Naive B cell (primary cell): ENCODE measurements at regions not wholly inside any gene's neighbourhood (a gene's known extent, or its start where the extent isn't known, plus 50 kb on each side); places are given as distances from the start of the nearest gene placed in this dataset.

Experiments used
- ATAC-seq, 2 donors: fragments of 150-1000 bp; cut with Tn5 transposase; 2 replicates each; pipeline ENCODE4 v1.10.0; 2021; ENCODE audit warnings: low read depth in 2 of 2, mild to moderate bottlenecking in 2 of 2, moderate library complexity in 2 of 2
- DNase-seq: peaks from one replicate; pipeline ENCODE4 v3.0.0; 2022
- H3K27ac Mint-ChIP-seq, 6 donors: one replicate each; pipeline ENCODE4 v1.8.0; 2020 to 2022; ENCODE audit warnings: mild to moderate bottlenecking in 6 of 6, mixed read lengths in 6 of 6, moderate library complexity in 5 of 6, inconsistent platforms in 2 of 6
- H3K27me3 Mint-ChIP-seq, 3 donors: one replicate each; pipeline ENCODE4 v1.8.0; 2021 to 2022; ENCODE audit warnings: mixed read lengths in 3 of 3, mild to moderate bottlenecking in 1 of 3
- H3K36me3 Mint-ChIP-seq, 2 donors: one replicate each; pipeline ENCODE4 v1.8.0; 2020 to 2022; ENCODE audit warnings: mixed read lengths in 2 of 2, inconsistent platforms in 1 of 2, mild to moderate bottlenecking in 1 of 2
- H3K4me1 Mint-ChIP-seq, 3 donors: one replicate each; pipeline ENCODE4 v1.8.0; 2020 to 2022; ENCODE audit warnings: mixed read lengths in 3 of 3, inconsistent platforms in 1 of 3, mild to moderate bottlenecking in 1 of 3, moderate library complexity in 1 of 3
- H3K4me3 Mint-ChIP-seq, 8 donors: one replicate each; pipeline ENCODE4 v1.8.0; 2020 to 2022; ENCODE audit warnings: mild to moderate bottlenecking in 8 of 8, mixed read lengths in 8 of 8, moderate library complexity in 8 of 8, inconsistent platforms in 2 of 8
- H3K9me3 Mint-ChIP-seq, 7 donors: one replicate each; pipeline ENCODE4 v1.8.0; 2020 to 2022; ENCODE audit warnings: mixed read lengths in 7 of 7, mild to moderate bottlenecking in 5 of 7, inconsistent platforms in 2 of 7, moderate library complexity in 1 of 7

DNA sequence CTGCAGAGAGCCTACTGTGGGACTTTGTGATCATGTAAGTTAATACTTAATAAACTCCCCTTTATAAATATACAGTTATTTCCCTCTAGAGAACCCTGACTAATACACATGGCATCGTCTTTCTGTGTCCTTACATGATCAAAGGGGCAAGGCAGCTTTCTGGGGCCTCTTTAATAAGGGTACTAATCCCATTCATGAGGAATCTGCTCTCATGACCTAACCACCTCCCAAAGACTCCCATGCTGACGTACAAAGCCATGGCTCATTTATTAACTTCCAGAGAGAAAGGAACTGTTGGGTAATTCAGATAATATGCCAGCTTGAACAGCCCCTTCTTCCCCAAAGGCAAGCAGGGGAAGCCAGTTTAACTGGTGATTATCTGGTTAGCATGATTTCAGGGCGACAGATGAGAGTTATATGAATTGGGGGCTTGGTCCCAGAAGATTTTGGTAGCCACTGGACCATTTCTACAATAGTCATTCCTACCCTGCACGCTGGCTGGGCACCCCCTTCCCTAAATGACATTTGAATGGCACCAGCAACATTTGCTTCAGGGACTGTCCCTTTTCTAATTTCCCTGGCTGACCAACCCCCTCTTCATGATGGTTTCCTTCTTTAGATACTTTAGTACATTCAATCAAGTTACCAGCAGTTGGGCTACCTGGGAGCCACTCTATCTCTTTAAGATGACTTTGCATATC lies 83.6 kb upstream of the C3orf80 start:
- Mint-ChIP-seq H3K4me1 (peaks cover 0 to 1% (median 1%) of the 10 kb centered on the region in 3 donors), H3K36me3 (peaks cover 7 to 16% of the 10 kb centered on the region in 2 donors), H3K27me3 (no peaks in the 10 kb centered on the region), H3K4me3 (no peak overlapping the region), H3K9me3 (peaks cover 7 to 13% (median 10%) of the 10 kb centered on the region in 7 donors), H3K27ac (peak overlapping the region in 2 of 6 donors; percentile 24 to 63)
- no peak for ATAC-seq
- DNase-seq: no peak

GRCh38 chr3:160143482-160143881 lies 81.7 kb upstream of the C3orf80 start:
- no peaks in the 10 kb centered on the region for H3K4me1 Mint-ChIP-seq
- peaks cover 7 to 16% of the 10 kb centered on the region in 2 donors for H3K36me3 Mint-ChIP-seq
- no peak overlapping the region for H3K4me3 Mint-ChIP-seq
- ATAC-seq (no peak), DNase-seq (no peak)
- peaks cover 7 to 17% (median 11%) of the 10 kb centered on the region in 7 donors for H3K9me3 Mint-ChIP-seq
- peaks cover 0 to 6% (median 4%) of the 10 kb centered on the region in 3 donors for H3K27me3 Mint-ChIP-seq
- peak overlapping the region in 1 of 6 donors; percentile 42 for H3K27ac Mint-ChIP-seq

GRCh38 chr3:160150066-160150465 lies 75.2 kb upstream of the C3orf80 start:
- Mint-ChIP-seq H3K4me3 (no peak overlapping the region), H3K4me1 (no peaks in the 10 kb centered on the region), H3K9me3 (peaks cover 0 to 5% (median 0%) of the 10 kb centered on the region in 7 donors), H3K27ac (no peak overlapping the region), H3K36me3 (no peaks in the 10 kb centered on the region), H3K27me3 (peaks cover 0 to 6% (median 4%) of the 10 kb centered on the region in 3 donors)
- no peak for ATAC-seq
- DNase-seq: no peak

- no peaks in the 10 kb centered on the region for H3K36me3 Mint-ChIP-seq
- ATAC-seq: no peak
These were observed 74.7 kb upstream of the C3orf80 start for GRCh38 chr3:160150525-160150924.

DNA sequence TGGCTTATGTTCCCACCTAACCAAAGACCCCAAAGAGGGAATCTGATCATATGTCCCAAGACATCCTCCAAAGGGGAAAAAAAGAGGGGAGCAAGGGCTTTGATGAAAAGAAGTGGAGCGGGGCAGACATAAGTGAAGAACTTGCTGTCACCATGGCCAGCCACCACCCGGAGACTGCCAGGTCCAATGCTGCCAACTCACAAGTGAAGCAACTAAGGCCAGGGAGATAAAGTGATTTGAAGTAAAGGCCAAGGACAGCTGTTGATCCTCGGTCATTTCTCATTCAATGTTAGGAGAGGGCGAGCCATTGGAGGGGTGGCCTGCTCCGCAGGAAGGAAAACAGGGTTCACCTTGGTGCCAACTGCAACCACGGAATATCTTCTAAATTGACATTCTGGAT lies 72.6 kb upstream of the C3orf80 start:
- DNase-seq (no peak), ATAC-seq (no peak)
- no peaks in the 10 kb centered on the region for H3K36me3 Mint-ChIP-seq
- H3K27ac Mint-ChIP-seq: no peak overlapping the region
- H3K9me3 Mint-ChIP-seq: peaks cover 0 to under 1% (median 0%) of the 10 kb centered on the region in 7 donors
- no peak overlapping the region for H3K4me3 Mint-ChIP-seq
- no peaks in the 10 kb centered on the region for H3K4me1 Mint-ChIP-seq
- peaks cover 0 to 12% (median 0%) of the 10 kb centered on the region in 3 donors for H3K27me3 Mint-ChIP-seq

More at GRCh38 chr3:160150525-160150924, 74.7 kb upstream of the C3orf80 start:
- no peaks in the 10 kb centered on the region for H3K4me1 Mint-ChIP-seq
- no peak for DNase-seq
- H3K27ac Mint-ChIP-seq: no peak overlapping the region
- no peak overlapping the region for H3K4me3 Mint-ChIP-seq
- H3K9me3 Mint-ChIP-seq: peaks cover 0 to 5% (median 0%) of the 10 kb centered on the region in 7 donors
- H3K27me3 Mint-ChIP-seq: peaks cover 0 to 6% (median 5%) of the 10 kb centered on the region in 3 donors

GRCh38 chr3:160154033-160154432 lies 71.2 kb upstream of the C3orf80 start:
- H3K36me3 Mint-ChIP-seq: no peaks in the 10 kb centered on the region
- H3K27me3 Mint-ChIP-seq: peaks cover 0 to 12% (median 0%) of the 10 kb centered on the region in 3 donors
- H3K4me3 Mint-ChIP-seq: no peak overlapping the region
- no peak overlapping the region for H3K27ac Mint-ChIP-seq
- H3K9me3 Mint-ChIP-seq: no peaks in the 10 kb centered on the region
- ATAC-seq (no peak), DNase-seq (no peak)
- no peaks in the 10 kb centered on the region for H3K4me1 Mint-ChIP-seq

GRCh38 chr3:160154596-160154995 lies 70.6 kb upstream of the C3orf80 start:
- ATAC-seq (no peak), DNase-seq (no peak)
- H3K27ac Mint-ChIP-seq: no peak overlapping the region
- H3K36me3 Mint-ChIP-seq: no peaks in the 10 kb centered on the region
- no peak overlapping the region for H3K4me3 Mint-ChIP-seq
- no peaks in the 10 kb centered on the region for H3K4me1 Mint-ChIP-seq
- peaks cover 0 to 12% (median 0%) of the 10 kb centered on the region in 3 donors for H3K27me3 Mint-ChIP-seq
- no peaks in the 10 kb centered on the region for H3K9me3 Mint-ChIP-seq

DNA sequence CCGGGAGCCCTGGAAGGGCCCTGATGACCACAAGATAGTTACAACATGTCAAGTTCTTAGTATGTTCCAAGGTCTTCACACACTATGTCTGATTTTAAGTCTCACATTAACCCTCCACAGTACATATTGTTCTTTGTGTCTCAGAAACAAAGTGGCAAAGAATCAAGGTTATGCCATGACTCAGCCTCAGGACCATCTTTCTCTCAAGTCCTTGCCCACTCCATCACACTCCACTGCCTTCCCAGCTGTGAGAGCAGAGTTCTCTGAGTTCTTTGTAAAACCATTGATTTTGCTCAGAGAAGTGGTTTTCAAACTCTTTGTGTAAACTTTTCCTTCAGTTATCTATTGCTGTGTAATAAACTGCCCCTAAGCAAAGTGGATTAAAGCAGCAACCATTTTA lies 67.9 kb upstream of the C3orf80 start:
- no peak for ATAC-seq
- no peak overlapping the region for H3K4me3 Mint-ChIP-seq

GRCh38 chr3:160159341-160159740 lies 65.9 kb upstream of the C3orf80 start:
- no peaks in the 10 kb centered on the region for H3K4me1 Mint-ChIP-seq
- H3K4me3 Mint-ChIP-seq: no peak overlapping the region
- peaks cover 5 to 14% (median 12%) of the 10 kb centered on the region in 3 donors for H3K27me3 Mint-ChIP-seq
- no peaks in the 10 kb centered on the region for H3K9me3 Mint-ChIP-seq
- ATAC-seq (no peak), DNase-seq (no peak)
- H3K27ac Mint-ChIP-seq: no peak overlapping the region
- no peaks in the 10 kb centered on the region for H3K36me3 Mint-ChIP-seq

More for the DNA sequence above, 67.9 kb upstream of the C3orf80 start:
- no peaks in the 10 kb centered on the region for H3K9me3 Mint-ChIP-seq
- no peak overlapping the region for H3K27ac Mint-ChIP-seq
- H3K36me3 Mint-ChIP-seq: no peaks in the 10 kb centered on the region
- no peak for DNase-seq
- H3K4me1 Mint-ChIP-seq: no peaks in the 10 kb centered on the region
- H3K27me3 Mint-ChIP-seq: peaks cover 5 to 12% (median 8%) of the 10 kb centered on the region in 3 donors

GRCh38 chr3:160159806-160160205 lies 65.4 kb upstream of the C3orf80 start:
- H3K27ac Mint-ChIP-seq: no peak overlapping the region
- H3K4me3 Mint-ChIP-seq: no peak overlapping the region
- no peaks in the 10 kb centered on the region for H3K36me3 Mint-ChIP-seq
- no peaks in the 10 kb centered on the region for H3K9me3 Mint-ChIP-seq
- peaks cover 5 to 14% (median 12%) of the 10 kb centered on the region in 3 donors for H3K27me3 Mint-ChIP-seq
- DNase-seq (no peak), ATAC-seq (no peak)
- no peaks in the 10 kb centered on the region for H3K4me1 Mint-ChIP-seq

DNA sequence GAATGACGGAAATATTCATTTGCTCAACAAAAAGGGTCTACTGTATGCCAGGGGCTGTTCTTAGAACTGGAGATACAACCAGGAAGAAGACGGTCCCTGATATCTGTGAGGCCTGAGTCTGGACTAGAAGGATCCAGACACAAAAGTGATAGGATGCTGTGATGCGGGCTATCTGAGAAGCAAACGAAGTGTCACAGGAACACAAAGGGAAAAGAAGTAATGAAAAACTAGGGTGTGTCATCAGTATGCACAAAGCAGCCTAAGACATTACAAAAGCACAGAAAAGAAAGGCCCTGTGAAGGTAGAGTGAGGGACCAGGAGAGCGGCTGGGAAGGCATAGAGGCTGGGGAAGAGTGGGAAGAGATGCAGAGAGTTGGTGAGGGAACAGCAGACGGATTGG lies 63.3 kb upstream of the C3orf80 start:
- Mint-ChIP-seq H3K4me1 (no peaks in the 10 kb centered on the region), H3K36me3 (no peaks in the 10 kb centered on the region), H3K9me3 (peaks cover 0 to 2% (median 0%) of the 10 kb centered on the region in 7 donors), H3K4me3 (no peak overlapping the region), H3K27me3 (peaks cover 3 to 14% (median 5%) of the 10 kb centered on the region in 3 donors), H3K27ac (peak overlapping the region in 1 of 6 donors; percentile 66)
- ATAC-seq (no peak), DNase-seq (no peak)

GRCh38 chr3:160162440-160162839 lies 62.8 kb upstream of the C3orf80 start:
- no peaks in the 10 kb centered on the region for H3K4me1 Mint-ChIP-seq
- no peak overlapping the region for H3K27ac Mint-ChIP-seq
- ATAC-seq (no peak), DNase-seq (no peak)
- no peak overlapping the region for H3K4me3 Mint-ChIP-seq
- H3K9me3 Mint-ChIP-seq: peaks cover 0 to 2% (median 0%) of the 10 kb centered on the region in 7 donors
- peaks cover 3 to 14% (median 5%) of the 10 kb centered on the region in 3 donors for H3K27me3 Mint-ChIP-seq
- H3K36me3 Mint-ChIP-seq: no peaks in the 10 kb centered on the region

GRCh38 chr3:160163229-160163878 lies 61.9 kb upstream of the C3orf80 start:
- ATAC-seq (no peak), DNase-seq (no peak)
- Mint-ChIP-seq H3K27ac (peak overlapping the region in 1 of 6 donors; percentile 57), H3K4me3 (no peak overlapping the region), H3K27me3 (peaks cover 3 to 14% (median 5%) of the 10 kb centered on the region in 3 donors), H3K4me1 (no peaks in the 10 kb centered on the region), H3K36me3 (no peaks in the 10 kb centered on the region), H3K9me3 (peaks cover 0 to 2% (median 0%) of the 10 kb centered on the region in 7 donors)

- DNase-seq: no peak
- no peak overlapping the region for H3K4me3 Mint-ChIP-seq
- no peaks in the 10 kb centered on the region for H3K27me3 Mint-ChIP-seq
- H3K36me3 Mint-ChIP-seq: no peaks in the 10 kb centered on the region
- no peaks in the 10 kb centered on the region for H3K4me1 Mint-ChIP-seq
- ATAC-seq: no peak
- H3K27ac Mint-ChIP-seq: no peak overlapping the region
- peaks cover 0 to 2% (median 0%) of the 10 kb centered on the region in 7 donors for H3K9me3 Mint-ChIP-seq
These were observed 57.0 kb upstream of the C3orf80 start for GRCh38 chr3:160168246-160168645.
